ENCODE measurements at regions not wholly inside any gene's neighbourhood (a gene's known extent, or its start where the extent isn't known, plus 50 kb on each side); places are given as distances from the start of the nearest gene placed in this dataset.

DNA sequence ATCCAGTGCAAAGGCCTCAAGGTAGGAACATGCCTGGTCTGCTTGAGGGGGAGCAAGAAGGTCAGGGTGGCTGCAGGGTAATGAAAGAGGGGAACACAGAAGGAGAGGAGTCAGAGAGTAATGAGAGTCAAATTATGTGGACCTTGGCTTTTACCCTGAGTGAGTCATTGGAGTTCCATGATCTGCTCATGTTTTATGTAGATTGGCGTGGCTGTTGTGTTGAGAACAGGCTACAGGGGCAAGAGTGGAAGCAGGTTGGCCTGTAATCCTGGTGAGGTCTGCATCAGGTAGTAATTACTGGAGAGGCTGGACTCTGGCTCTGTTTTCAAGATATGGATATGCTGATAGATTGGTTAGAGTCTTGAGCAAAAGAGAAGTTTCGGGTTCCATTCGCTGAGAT is 177.7 kb upstream of the NR3C1 start:
- Histone ChIP-seq H4K8ac (ENCODE audit: extremely low read depth, insufficient read depth, low read length) (no peak overlapping the region), H4K5ac (ENCODE audit: insufficient read length, low read depth, low read length) (no peak overlapping the region), H3K4ac (replicated peaks; ENCODE audit: insufficient read length, low read depth, low read length) (no peak overlapping the region), H3K23ac (ENCODE audit: insufficient read length) (no peak overlapping the region), H2AFZ (ENCODE audit: low read length) (no peak overlapping the region), H3K4me3 (ENCODE audit: extremely low read depth in 1 of 4, insufficient read depth in 2 of 4, low read depth in 3 of 4, low read length in 4 of 4) (no peak overlapping the region), H2BK12ac (ENCODE audit: low read depth, low read length) (no peak overlapping the region), H3K9me3 (ENCODE audit: insufficient read depth in 2 of 2, low read depth in 1 of 2, low read length in 1 of 2) (no peaks in the 10 kb centered on the region), H3K36me3 (ENCODE audit: control insufficient read depth in 2 of 4, insufficient read depth in 4 of 4, low read length in 3 of 4) (no peaks in the 10 kb centered on the region), H2BK5ac (ENCODE audit: low read depth, low read length) (no peak overlapping the region), H3K9ac (replicated peaks in 1 of 4; ENCODE audit: extremely low read depth in 1 of 4, low read depth in 3 of 4, low read length in 3 of 4) (no peak overlapping the region), H3K14ac (ENCODE audit: insufficient read length) (no peak overlapping the region), H3K4me1 (replicated peaks in 1 of 4; ENCODE audit: control insufficient read depth in 3 of 4, insufficient read depth in 4 of 4, low read length in 3 of 4) (peaks cover 0 to 3% (median 0%) of the 10 kb centered on the region in 4 experiments; a peak in 1 of 7 replicates), H2BK20ac (ENCODE audit: low read length) (no peak overlapping the region), H2BK15ac (ENCODE audit: low read length) (no peak overlapping the region), H3K23me2 (ENCODE audit: low read depth, low read length) (no peaks in the 10 kb centered on the region; the same call in 1 of the 2 replicates), H2BK120ac (replicated peaks; ENCODE audit: low read depth, low read length) (no peak overlapping the region), H3K27me3 (replicated peaks in 1 of 4; ENCODE audit: control insufficient read depth in 3 of 4, extremely low read depth in 1 of 4, insufficient read depth in 3 of 4, low read length in 3 of 4) (no peaks in the 10 kb centered on the region), H3K18ac (ENCODE audit: extremely low read depth, low read length) (no peak overlapping the region), H3K27ac (ENCODE audit: low read depth, low read length) (no peak overlapping the region), H3K56ac (replicated peaks; ENCODE audit: insufficient read length, low read depth, low read length) (no peak overlapping the region), H4K91ac (replicated peaks; ENCODE audit: insufficient read length, low read length) (no peak overlapping the region), H4K20me1 (replicated peaks in 1 of 2; ENCODE audit: control insufficient read depth in 1 of 2, insufficient read depth in 2 of 2, low read length in 2 of 2) (no peaks in the 10 kb centered on the region), H2AK5ac (ENCODE audit: low read depth, low read length) (no peak overlapping the region), H3K79me1 (ENCODE audit: low read depth, low read length) (no peaks in the 10 kb centered on the region), H3K79me2 (ENCODE audit: control insufficient read depth in 1 of 2, insufficient read depth in 2 of 2, low read length in 2 of 2) (no peaks in the 10 kb centered on the region), H3K4me2 (ENCODE audit: insufficient read depth in 1 of 2, low read depth in 2 of 2, low read length in 2 of 2) (no peak overlapping the region)
- ChIA-PET CTCF (ENCODE audit: partially characterized antibody) (no interaction called here), POLR2A (ENCODE audit: partially characterized antibody) (no interaction called here)
- 85% methylated on average over 3 of the region's 3 CpGs; no CpG with 5 or more reads in 1 of the 2 experiments for WGBS, 2 experiments (ENCODE audit: extremely low coverage in 1 of 2, insufficient coverage in 1 of 2, insufficient read length in 1 of 2, insufficient replicate concordance in 2 of 2, low coverage in 1 of 2, low lambda C conversion rate in 2 of 2, missing lambda C conversion rate in 1 of 2)
- DNase-seq (ENCODE audit: low read depth in 1 of 2, low spot score in 2 of 2) (no peak), FAIRE-seq (no peak)
- no peak for TF ChIP-seq CHD7 (IDR thresholded peaks at IDR 0.05; ENCODE audit: insufficient replicate concordance, low read length)
